CD14-positive monocyte (primary cell): ENCODE measurements at regions not wholly inside any gene's neighbourhood (a gene's known extent, or its start where the extent isn't known, plus 50 kb on each side); places are given as distances from the start of the nearest gene placed in this dataset.

ENCODE experiments used
- DNase-seq, 3 donors: peaks; one replicate each; pipeline ENCODE4 v3.0.0-alpha.2; 2011 to 2022
- H2AFZ ChIP-seq: 2 replicates; pipeline ENCODE4 v1.6.0; 2012; ENCODE audit warnings: mild to moderate bottlenecking, low read depth, low read length, inconsistent platforms; ENCODE audit not compliant: insufficient read depth, poor library complexity, severe bottlenecking
- H3K27ac ChIP-seq, 2 donors: 1 replicate in 1 of 2; 2 replicates in 1 of 2; pipeline ENCODE4 v1.5.1; 2012 to 2013; ENCODE audit warnings: low read length in 2 of 2, control low read depth in 1 of 2, inconsistent platforms in 1 of 2, low read depth in 1 of 2, mild to moderate bottlenecking in 1 of 2
- H3K27me3 ChIP-seq, 2 donors: one replicate each; pipeline versions ENCODE4 v1.6.0 to v1.6.1; 2011 to 2013; ENCODE audit warnings: low read length in 2 of 2; ENCODE audit not compliant: control insufficient read depth in 2 of 2, insufficient read depth in 2 of 2
- H3K36me3 ChIP-seq, 2 donors: replicated peaks in 1 of 2; 1 replicate in 1 of 2; 2 replicates in 1 of 2; pipeline versions ENCODE4 v1.5.1 to v1.6.1; 2012 to 2013; ENCODE audit warnings: low read length in 2 of 2, control low read depth in 1 of 2, inconsistent platforms in 1 of 2, mild to moderate bottlenecking in 1 of 2; ENCODE audit not compliant: insufficient read depth in 2 of 2, control insufficient read depth in 1 of 2
- H3K4me1 ChIP-seq, 2 donors: 1 replicate in 1 of 2; 2 replicates in 1 of 2; pipeline versions ENCODE4 v1.5.1 to v1.6.1; 2012 to 2013; ENCODE audit warnings: low read length in 2 of 2, control low read depth in 1 of 2, inconsistent platforms in 1 of 2, mild to moderate bottlenecking in 1 of 2, moderate library complexity in 1 of 2; ENCODE audit not compliant: insufficient read depth in 2 of 2, control insufficient read depth in 1 of 2
- H3K4me2 ChIP-seq: replicated peaks from 2 replicates; pipeline ENCODE3; 2012; ENCODE audit warnings: low read length, moderate library complexity, mild to moderate bottlenecking; ENCODE audit not compliant: poor library complexity, severe bottlenecking; ENCODE audit errors: extremely low read depth
- H3K4me3 ChIP-seq, 3 experiments: fragments of 200-600 bp in 1 of 3; sonication (generic) in 1 of 3; replicated peaks in 1 of 3; 1 replicate in 2 of 3; 2 replicates in 1 of 3; pipeline ENCODE4 v1.5.1; 2011 to 2013; ENCODE audit warnings: low read length in 3 of 3, mild to moderate bottlenecking in 3 of 3, control low read depth in 2 of 3, low read depth in 2 of 3, inconsistent platforms in 1 of 3, moderate library complexity in 1 of 3
- H3K79me2 ChIP-seq: 2 replicates; pipeline ENCODE4 v1.6.0; 2012; ENCODE audit warnings: mild to moderate bottlenecking, control low read depth, inconsistent platforms, low read length, moderate library complexity; ENCODE audit not compliant: insufficient read depth
- H3K9ac ChIP-seq: 2 replicates; pipeline ENCODE4 v1.6.0; 2017; ENCODE audit warnings: low read length, mild to moderate bottlenecking; ENCODE audit not compliant: insufficient read depth, poor library complexity, severe bottlenecking
- H3K9me3 ChIP-seq, 2 donors: replicated peaks in 1 of 2; 1 replicate in 1 of 2; 2 replicates in 1 of 2; pipeline versions ENCODE4 v1.5.1 to v1.6.1; 2012 to 2013; ENCODE audit warnings: low read length in 2 of 2, control low read depth in 1 of 2; ENCODE audit not compliant: control insufficient read depth in 1 of 2, insufficient read depth in 1 of 2
- H4K20me1 ChIP-seq: 2 replicates; pipeline ENCODE4 v1.6.0; 2012; ENCODE audit warnings: mild to moderate bottlenecking, low read length, control low read depth, moderate library complexity; ENCODE audit not compliant: insufficient read depth
- H3K27ac Mint-ChIP-seq, 7 donors: one replicate each; pipeline ENCODE4 v1.8.0; 2020; ENCODE audit warnings: mild to moderate bottlenecking in 7 of 7, mixed read lengths in 7 of 7, moderate library complexity in 6 of 7, inconsistent platforms in 2 of 7
- H3K27me3 Mint-ChIP-seq, 3 donors: one replicate each; pipeline ENCODE4 v1.8.0; 2021 to 2022; ENCODE audit warnings: low read depth in 3 of 3, mild to moderate bottlenecking in 3 of 3, mixed read lengths in 3 of 3, moderate library complexity in 3 of 3, inconsistent platforms in 1 of 3
- H3K36me3 Mint-ChIP-seq, 2 donors: one replicate each; pipeline ENCODE4 v1.8.0; 2020; ENCODE audit warnings: mixed read lengths in 2 of 2, inconsistent platforms in 1 of 2, mild to moderate bottlenecking in 1 of 2
- H3K4me1 Mint-ChIP-seq: one replicate; pipeline ENCODE4 v1.8.0; 2020; ENCODE audit warnings: mild to moderate bottlenecking, mixed read lengths
- H3K4me3 Mint-ChIP-seq, 2 donors: one replicate each; pipeline ENCODE4 v1.8.0; 2020; ENCODE audit warnings: mild to moderate bottlenecking in 2 of 2, mixed read lengths in 2 of 2, moderate library complexity in 1 of 2
- H3K9me3 Mint-ChIP-seq, 7 donors: one replicate each; pipeline ENCODE4 v1.8.0; 2020 to 2022; ENCODE audit warnings: mixed read lengths in 7 of 7, mild to moderate bottlenecking in 6 of 7, moderate library complexity in 6 of 7, inconsistent platforms in 2 of 7
- CTCF ChIP-seq: fragments of 200-600 bp; IDR thresholded peaks from one replicate; pipeline ENCODE4 v1.8.0; 2022; ENCODE audit warnings: antibody characterized with exemption, mild to moderate bottlenecking
- WGBS: methylation state at CpG from one replicate; pipeline ENCODE4 v1.1.5; 2013; ENCODE audit warnings: missing lambda C conversion rate; ENCODE audit not compliant: insufficient coverage; 5-methylcytosine and 5-hydroxymethylcytosine counted together
- intact Hi-C, 2 donors: fragments of 100-400 bp; cut with micrococcal nuclease; formaldehyde crosslinking; loops; one replicate each; pipeline versions ENCODE4 v1.15.0 to v1.15.1; 2023

GRCh38 chr2:13751955-13752354 is 880.6 kb upstream of the LRATD1 start:
- no peaks in the 10 kb centered on the region for H3K79me2 ChIP-seq
- no peaks in the 10 kb centered on the region for H3K4me1 Mint-ChIP-seq

DNA sequence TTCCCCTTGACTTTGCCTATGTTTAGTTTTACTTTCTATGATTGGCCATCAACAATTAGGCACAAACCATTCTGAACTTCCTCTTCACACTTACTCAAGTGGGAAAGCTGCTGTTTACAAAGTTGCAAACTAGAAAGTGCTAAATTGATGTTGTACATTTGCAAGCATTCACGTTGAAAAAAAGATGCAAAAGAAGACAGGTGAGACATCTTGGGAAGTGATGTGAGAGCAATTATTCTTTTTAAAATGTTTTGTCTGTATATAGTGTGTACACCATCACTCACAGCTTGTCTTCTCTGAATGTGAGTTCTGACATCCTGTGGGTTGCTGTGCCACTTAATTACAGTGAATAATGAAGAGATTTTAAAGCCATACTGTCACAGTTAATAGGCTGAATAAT is 874.1 kb upstream of the LRATD1 start:
- intact Hi-C loops = no loop called here
- H3K4me3 Mint-ChIP-seq = no peak overlapping the region
- WGBS = no CpG with 5 or more reads among the region's 1 CpG
- H3K4me1 Mint-ChIP-seq = no peaks in the 10 kb centered on the region
- Histone ChIP-seq H3K9me3 (peaks cover 8 to 16% of the 10 kb centered on the region in 2 donors), H3K36me3 (no peaks in the 10 kb centered on the region), H3K9ac (no peak overlapping the region), H3K4me3 (no peak overlapping the region), H2AFZ (no peak overlapping the region), H3K4me1 (no peaks in the 10 kb centered on the region), H3K27ac (no peak overlapping the region), H3K79me2 (no peaks in the 10 kb centered on the region), H3K4me2 (no peak overlapping the region), H4K20me1 (no peaks in the 10 kb centered on the region), H3K27me3 (no peaks in the 10 kb centered on the region)
- no peak for TF ChIP-seq CTCF
- H3K9me3 Mint-ChIP-seq = peaks cover 0 to 10% (median 3%) of the 10 kb centered on the region in 7 donors
- no peaks in the 10 kb centered on the region for H3K27me3 Mint-ChIP-seq
- H3K27ac Mint-ChIP-seq = no peak overlapping the region
- H3K36me3 Mint-ChIP-seq = no peaks in the 10 kb centered on the region
- DNase-seq = no peak

More at GRCh38 chr2:13751955-13752354, 880.6 kb upstream of the LRATD1 start:
- no peak for TF ChIP-seq CTCF
- Histone ChIP-seq H3K4me2 (no peak overlapping the region), H3K4me3 (no peak overlapping the region), H3K4me1 (no peaks in the 10 kb centered on the region), H3K9me3 (no peaks in the 10 kb centered on the region), H4K20me1 (no peaks in the 10 kb centered on the region), H3K9ac (no peak overlapping the region), H2AFZ (no peak overlapping the region), H3K36me3 (no peaks in the 10 kb centered on the region), H3K27ac (no peak overlapping the region), H3K27me3 (no peaks in the 10 kb centered on the region)
- WGBS = no CpG with 5 or more reads among the region's 1 CpG
- H3K27ac Mint-ChIP-seq = no peak overlapping the region
- intact Hi-C loops = no loop called here
- H3K27me3 Mint-ChIP-seq = no peaks in the 10 kb centered on the region
- DNase-seq = no peak
- peaks cover 1 to 14% (median 3%) of the 10 kb centered on the region in 7 donors for H3K9me3 Mint-ChIP-seq
- no peak overlapping the region for H3K4me3 Mint-ChIP-seq
- H3K36me3 Mint-ChIP-seq = no peaks in the 10 kb centered on the region
